Skeletal muscle satellite cell (primary cell): ENCODE measurements at regions not wholly inside any gene's neighbourhood (a gene's known extent, or its start where the extent isn't known, plus 50 kb on each side); places are given as distances from the start of the nearest gene placed in this dataset.

Experiments
- H3K27me3 ChIP-seq: 2 replicates; pipeline ENCODE4 v1.7.0; 2013; ENCODE audit warnings: low read length; ENCODE audit not compliant: control insufficient read depth, insufficient read depth
- H3K36me3 ChIP-seq: 2 replicates; pipeline ENCODE4 v1.7.0; 2013; ENCODE audit warnings: mild to moderate bottlenecking, control low read depth, low read length; ENCODE audit not compliant: insufficient read depth
- H3K4me1 ChIP-seq: 2 replicates; pipeline ENCODE4 v1.7.0; 2013; ENCODE audit warnings: low read length; ENCODE audit not compliant: control insufficient read depth, insufficient read depth
- H3K4me2 ChIP-seq: 2 replicates; pipeline ENCODE4 v1.7.0; 2013; ENCODE audit warnings: mild to moderate bottlenecking, low read length
- H3K4me3 ChIP-seq: 2 replicates; pipeline ENCODE4 v1.7.0; 2013; ENCODE audit warnings: low read length
- H3K9ac ChIP-seq: 2 replicates; pipeline ENCODE4 v1.7.0; 2013; ENCODE audit warnings: mild to moderate bottlenecking, low read depth, low read length, moderate library complexity
- H3K9me3 ChIP-seq: replicated peaks from 2 replicates; pipeline ENCODE4 v1.7.0; 2013; ENCODE audit warnings: mild to moderate bottlenecking, control low read depth, low read length

- H3K4me2 ChIP-seq = no peak overlapping the region
- no peak overlapping the region for H3K9ac ChIP-seq
- H3K4me1 ChIP-seq = no peaks in the 10 kb centered on the region
- H3K36me3 ChIP-seq = no peaks in the 10 kb centered on the region
- H3K9me3 ChIP-seq = no peaks in the 10 kb centered on the region
- H3K27me3 ChIP-seq = peaks cover 3% of the 10 kb centered on the region
- H3K4me3 ChIP-seq = no peak overlapping the region
Measured at GRCh38 chr1:229993894-229994293, 73.1 kb upstream of the GALNT2 start.

- no peaks in the 10 kb centered on the region for H3K36me3 ChIP-seq
- H3K9ac ChIP-seq = no peak overlapping the region
- H3K4me3 ChIP-seq = no peak overlapping the region
- H3K4me2 ChIP-seq = no peak overlapping the region
- H3K27me3 ChIP-seq = peaks cover 6% of the 10 kb centered on the region
- no peaks in the 10 kb centered on the region for H3K4me1 ChIP-seq
- no peaks in the 10 kb centered on the region for H3K9me3 ChIP-seq
Measured at GRCh38 chr1:229999004-229999670, 67.9 kb upstream of the GALNT2 start.

GRCh38 chr1:230000493-230001184 is 66.4 kb upstream of the GALNT2 start:
- Histone ChIP-seq H3K9ac (no peak overlapping the region), H3K9me3 (no peaks in the 10 kb centered on the region), H3K27me3 (peaks cover 10% of the 10 kb centered on the region), H3K4me2 (no peak overlapping the region), H3K4me3 (no peak overlapping the region), H3K36me3 (no peaks in the 10 kb centered on the region), H3K4me1 (no peaks in the 10 kb centered on the region)

- peaks cover 20% of the 10 kb centered on the region for H3K27me3 ChIP-seq
- no peak overlapping the region for H3K9ac ChIP-seq
- H3K36me3 ChIP-seq = no peaks in the 10 kb centered on the region
- no peak overlapping the region for H3K4me3 ChIP-seq
- H3K4me1 ChIP-seq = no peaks in the 10 kb centered on the region
- H3K4me2 ChIP-seq = no peak overlapping the region
- no peaks in the 10 kb centered on the region for H3K9me3 ChIP-seq
Measured at GRCh38 chr1:230002164-230002803, 64.8 kb upstream of the GALNT2 start.

- peaks cover 20% of the 10 kb centered on the region for H3K27me3 ChIP-seq
- no peak overlapping the region for H3K4me2 ChIP-seq
- H3K9me3 ChIP-seq = no peaks in the 10 kb centered on the region
- H3K9ac ChIP-seq = no peak overlapping the region
- H3K4me3 ChIP-seq = no peak overlapping the region
- H3K4me1 ChIP-seq = no peaks in the 10 kb centered on the region
- H3K36me3 ChIP-seq = no peaks in the 10 kb centered on the region
Measured at GRCh38 chr1:230003409-230003808, 63.6 kb upstream of the GALNT2 start.

- H3K4me3 ChIP-seq = no peak overlapping the region
- H3K4me1 ChIP-seq = no peaks in the 10 kb centered on the region
- no peaks in the 10 kb centered on the region for H3K9me3 ChIP-seq
- H3K9ac ChIP-seq = no peak overlapping the region
- no peak overlapping the region for H3K4me2 ChIP-seq
- H3K36me3 ChIP-seq = no peaks in the 10 kb centered on the region
- H3K27me3 ChIP-seq = peaks cover 26% of the 10 kb centered on the region
Measured at GRCh38 chr1:230005040-230005439, 62.0 kb upstream of the GALNT2 start.

- Histone ChIP-seq H3K9ac (no peak overlapping the region), H3K4me3 (no peak overlapping the region), H3K4me1 (no peaks in the 10 kb centered on the region), H3K4me2 (no peak overlapping the region), H3K27me3 (peaks cover 22% of the 10 kb centered on the region), H3K36me3 (no peaks in the 10 kb centered on the region), H3K9me3 (no peaks in the 10 kb centered on the region)
Measured at GRCh38 chr1:230008721-230009120, 58.3 kb upstream of the GALNT2 start.

- H3K4me1 ChIP-seq = no peaks in the 10 kb centered on the region
- no peaks in the 10 kb centered on the region for H3K36me3 ChIP-seq
- no peak overlapping the region for H3K9ac ChIP-seq
- no peaks in the 10 kb centered on the region for H3K9me3 ChIP-seq
- no peak overlapping the region for H3K4me2 ChIP-seq
- H3K4me3 ChIP-seq = no peak overlapping the region
- peaks cover 22% of the 10 kb centered on the region for H3K27me3 ChIP-seq
Measured at GRCh38 chr1:230009611-230010313, 57.3 kb upstream of the GALNT2 start.

- no peak overlapping the region for H3K4me3 ChIP-seq
- H3K36me3 ChIP-seq = no peaks in the 10 kb centered on the region
- H3K9ac ChIP-seq = no peak overlapping the region
- H3K4me2 ChIP-seq = no peak overlapping the region
- no peaks in the 10 kb centered on the region for H3K4me1 ChIP-seq
- H3K9me3 ChIP-seq = no peaks in the 10 kb centered on the region
- peaks cover 18% of the 10 kb centered on the region for H3K27me3 ChIP-seq
Measured at GRCh38 chr1:230010603-230011332, 56.3 kb upstream of the GALNT2 start.

GRCh38 chr1:230011333-230012092 is 55.5 kb upstream of the GALNT2 start:
- peaks cover 10% of the 10 kb centered on the region for H3K27me3 ChIP-seq
- no peaks in the 10 kb centered on the region for H3K9me3 ChIP-seq
- H3K4me3 ChIP-seq = no peak overlapping the region
- no peaks in the 10 kb centered on the region for H3K36me3 ChIP-seq
- no peak overlapping the region for H3K4me2 ChIP-seq
- H3K9ac ChIP-seq = no peak overlapping the region
- H3K4me1 ChIP-seq = no peaks in the 10 kb centered on the region
